ENCODE measurements at regions not wholly inside any gene's neighbourhood (a gene's known extent, or its start where the extent isn't known, plus 50 kb on each side); places are given as distances from the start of the nearest gene placed in this dataset.

GRCh38 chr17:21532763-21533385 lies 156.7 kb downstream of the KCNJ12 start:
- intact Hi-C loops (cut with DNase I; ENCODE audit: low total_unique reads), result no loop called here
- no peak for DNase-seq
- Histone ChIP-seq H3K4me1 (no peaks in the 10 kb centered on the region), H3K27me3 (no peaks in the 10 kb centered on the region), H3K36me3 (peaks cover 22 to 31% (median 22%) of the 10 kb centered on the region in 3 donors), H3K9me3 (peaks cover 0 to 9% (median 0%) of the 10 kb centered on the region in 3 donors), H3K27ac (no peak overlapping the region), H3K4me3 (no peak overlapping the region)
- no peak for TF ChIP-seq CTCF (IDR thresholded peaks at IDR 0.05)

- no peak for DNase-seq
- Histone ChIP-seq H3K4me3 (no peak overlapping the region), H3K27ac (no peak overlapping the region), H3K9me3 (peaks cover 0 to 21% (median 0%) of the 10 kb centered on the region in 3 donors), H3K36me3 (peaks cover 22 to 31% (median 22%) of the 10 kb centered on the region in 3 donors), H3K4me1 (no peaks in the 10 kb centered on the region), H3K27me3 (no peaks in the 10 kb centered on the region)
- no peak for TF ChIP-seq CTCF (IDR thresholded peaks at IDR 0.05)
- intact Hi-C loops (cut with DNase I; ENCODE audit: low total_unique reads), result no loop called here
Measured at GRCh38 chr17:21535686-21536375, 156.5 kb upstream of the KCNJ18 start.

- Histone ChIP-seq H3K4me1 (no peaks in the 10 kb centered on the region), H3K27me3 (no peaks in the 10 kb centered on the region), H3K36me3 (peaks cover 22 to 31% (median 22%) of the 10 kb centered on the region in 3 donors), H3K4me3 (no peak overlapping the region), H3K9me3 (peaks cover 0 to 21% (median 0%) of the 10 kb centered on the region in 3 donors), H3K27ac (no peak overlapping the region)
- TF ChIP-seq CTCF (IDR thresholded peaks at IDR 0.05), result no peak
- intact Hi-C loops (cut with DNase I; ENCODE audit: low total_unique reads), result no loop called here
- no peak for DNase-seq
Measured at GRCh38 chr17:21537302-21537701, 155.0 kb upstream of the KCNJ18 start.

- TF ChIP-seq CTCF (IDR thresholded peaks at IDR 0.05), result no peak
- Histone ChIP-seq H3K4me1 (peaks cover 0 to 3% (median 0%) of the 10 kb centered on the region in 4 donors), H3K4me3 (no peak overlapping the region), H3K27ac (no peak overlapping the region), H3K36me3 (peaks cover 18 to 26% (median 18%) of the 10 kb centered on the region in 3 donors), H3K27me3 (no peaks in the 10 kb centered on the region), H3K9me3 (peaks cover 0 to 21% (median 0%) of the 10 kb centered on the region in 3 donors)
- intact Hi-C loops (cut with DNase I; ENCODE audit: low total_unique reads), result no loop called here
- no peak for DNase-seq
Measured at GRCh38 chr17:21538615-21539014, 153.7 kb upstream of the KCNJ18 start.

- no peak for DNase-seq
- Histone ChIP-seq H3K36me3 (peaks cover 13 to 20% (median 13%) of the 10 kb centered on the region in 3 donors), H3K27me3 (no peaks in the 10 kb centered on the region), H3K4me1 (peaks cover 0 to 3% (median 0%) of the 10 kb centered on the region in 4 donors), H3K9me3 (peaks cover 0 to 21% (median 0%) of the 10 kb centered on the region in 3 donors), H3K4me3 (no peak overlapping the region), H3K27ac (no peak overlapping the region)
- intact Hi-C loops (cut with DNase I; ENCODE audit: low total_unique reads), result no loop called here
- no peak for TF ChIP-seq CTCF (IDR thresholded peaks at IDR 0.05)
Measured at GRCh38 chr17:21539146-21539545, 153.2 kb upstream of the KCNJ18 start.
